HG02763 (cell line): ENCODE measurements at regions not wholly inside any gene's neighbourhood (a gene's known extent, or its start where the extent isn't known, plus 50 kb on each side); places are given as distances from the start of the nearest gene placed in this dataset.

Experiments used
- ATAC-seq: cut with Tn5 transposase; IDR thresholded peaks from one replicate; pipeline ENCODE4 v1.9.1; 2021; ENCODE audit warnings: mild to moderate bottlenecking, moderate library complexity; ENCODE audit not compliant: unreplicated experiment

DNA sequence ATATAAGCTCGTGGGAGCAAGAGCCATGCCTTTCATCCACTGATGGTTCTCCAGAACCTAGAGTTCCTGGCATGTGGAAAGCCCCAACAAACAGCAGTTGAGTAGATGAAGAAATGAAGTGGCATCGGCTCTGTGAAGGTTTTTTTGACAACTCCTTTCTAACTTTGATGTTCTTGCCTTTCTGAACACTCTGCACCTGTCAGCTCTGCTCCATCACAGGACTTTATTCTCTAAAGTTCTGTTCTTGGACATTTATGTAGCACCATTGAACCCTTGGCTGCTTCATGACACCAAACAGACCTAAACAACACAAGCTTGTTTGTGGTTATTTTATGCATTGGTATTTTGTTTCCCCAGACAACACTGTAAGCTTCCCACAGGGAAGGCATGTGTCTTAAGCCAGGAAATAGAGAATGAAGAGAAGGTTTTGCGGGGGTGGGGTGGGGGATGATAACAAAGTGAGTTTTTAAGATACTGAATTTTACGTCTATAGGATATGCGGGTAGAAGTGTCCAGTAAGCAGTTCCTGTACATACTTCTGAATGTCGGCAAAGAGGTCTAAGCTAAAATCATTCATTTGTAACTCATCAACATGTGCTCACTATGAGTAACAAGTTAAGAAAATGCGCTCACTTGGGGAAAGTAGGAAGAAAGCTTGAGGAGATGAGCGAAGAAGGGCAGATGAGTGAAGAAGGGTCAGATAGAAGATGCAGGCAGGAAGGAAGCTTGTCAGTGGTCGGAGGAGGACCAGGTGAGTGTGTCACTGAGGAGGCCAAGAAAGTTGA lies 146.0 kb upstream of the PLEKHG7 start:
- no peak for ATAC-seq

GRCh38 chr12:92556141-92556540 lies 146.6 kb upstream of the PLEKHG7 start:
- peak; percentile 27 for ATAC-seq

GRCh38 chr12:92554158-92555073 lies 148.4 kb upstream of the PLEKHG7 start:
- ATAC-seq = no peak

DNA sequence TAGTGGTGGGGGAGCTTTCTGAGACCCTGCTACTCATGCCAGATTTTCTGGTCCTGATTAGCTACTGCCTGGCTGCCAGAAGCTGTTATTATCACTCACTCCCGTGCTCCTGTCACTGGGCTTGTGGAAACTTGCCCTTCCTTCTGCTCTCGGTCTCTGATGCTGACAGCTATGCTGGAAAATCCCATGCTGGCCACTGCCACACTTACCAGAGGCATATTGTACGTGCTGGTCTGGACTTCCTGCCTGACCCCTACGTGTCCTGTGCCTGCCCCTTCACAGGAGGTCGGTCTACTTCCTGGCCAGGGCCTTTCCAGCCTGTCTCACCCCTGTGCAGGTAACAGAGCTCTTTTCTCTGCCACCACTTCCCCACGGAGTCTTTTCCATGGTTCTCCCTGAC lies 149.4 kb upstream of the PLEKHG7 start:
- ATAC-seq = peak; percentile 30

DNA sequence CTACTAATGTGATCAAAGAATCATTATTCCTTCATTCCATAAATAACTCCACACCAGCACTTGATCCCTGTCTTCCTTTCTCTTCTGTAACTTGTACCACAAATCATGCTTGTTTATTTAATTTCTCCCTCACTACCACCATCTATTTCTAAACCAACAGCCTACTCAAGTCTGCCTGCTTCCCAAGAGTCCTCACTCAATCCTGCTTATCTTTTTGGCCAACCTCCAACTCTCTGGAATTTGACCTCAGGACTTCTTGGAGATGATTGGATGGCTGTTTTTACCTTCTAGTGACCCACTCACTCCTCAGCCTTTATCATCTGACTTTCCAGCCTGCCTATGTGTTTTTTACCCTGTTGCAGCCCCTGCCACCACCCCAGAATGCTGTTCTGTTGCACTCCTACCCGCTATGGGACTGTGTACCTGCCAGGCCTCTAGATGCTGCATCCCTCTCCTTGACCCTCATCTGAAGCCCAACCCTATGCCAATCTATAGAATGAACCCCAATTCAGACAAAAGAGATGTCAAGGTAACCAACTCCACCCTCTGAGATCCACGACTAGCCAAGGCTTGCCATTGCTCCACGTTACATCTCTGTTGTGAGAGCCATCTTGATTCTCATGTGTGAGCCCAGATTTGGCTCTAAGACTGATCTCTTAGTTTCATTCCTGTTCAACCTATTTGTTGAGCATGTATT lies 150.2 kb upstream of the PLEKHG7 start:
- no peak for ATAC-seq

GRCh38 chr12:92551853-92552397 lies 150.9 kb upstream of the PLEKHG7 start:
- peak; percentile 50 for ATAC-seq

GRCh38 chr12:92551210-92551609 lies 151.6 kb upstream of the PLEKHG7 start:
- ATAC-seq = no peak

DNA sequence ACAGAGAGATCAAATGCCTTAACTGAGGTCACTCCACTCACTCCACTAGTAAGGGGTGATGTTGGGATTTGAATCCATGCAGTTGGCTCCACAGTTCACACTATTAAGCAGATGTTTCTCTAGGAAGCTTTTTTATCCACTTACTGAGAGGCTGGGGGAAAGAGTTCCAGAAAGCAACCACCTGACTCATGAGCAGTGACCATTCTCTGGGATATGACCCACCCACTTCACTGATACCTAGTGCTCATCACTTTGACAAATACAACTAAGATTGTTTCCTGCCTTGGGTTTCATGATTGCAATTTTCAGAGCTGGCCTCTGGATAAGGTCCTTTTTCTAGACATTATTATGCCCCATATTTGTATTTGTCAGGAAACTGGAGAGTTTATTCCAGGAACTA lies 152.1 kb upstream of the PLEKHG7 start:
- ATAC-seq = no peak

DNA sequence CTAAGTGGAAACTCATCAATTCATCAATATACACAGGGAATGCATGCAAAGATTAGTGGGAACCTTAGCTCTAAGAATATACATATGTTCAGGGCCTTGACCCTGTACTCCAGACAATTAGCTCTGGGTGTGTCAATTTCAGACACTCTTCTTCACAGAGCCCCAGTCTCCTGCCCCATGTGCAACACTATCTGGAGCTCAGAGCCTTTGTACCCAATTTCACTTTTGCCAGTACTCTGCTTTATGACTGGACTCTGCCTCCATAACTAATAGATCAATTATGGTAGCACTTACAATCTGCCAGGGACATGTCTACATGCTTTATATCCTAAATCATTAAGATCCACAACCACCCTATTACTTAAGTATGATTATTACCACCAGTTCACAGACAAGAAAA lies 152.5 kb upstream of the PLEKHG7 start:
- no peak for ATAC-seq

DNA sequence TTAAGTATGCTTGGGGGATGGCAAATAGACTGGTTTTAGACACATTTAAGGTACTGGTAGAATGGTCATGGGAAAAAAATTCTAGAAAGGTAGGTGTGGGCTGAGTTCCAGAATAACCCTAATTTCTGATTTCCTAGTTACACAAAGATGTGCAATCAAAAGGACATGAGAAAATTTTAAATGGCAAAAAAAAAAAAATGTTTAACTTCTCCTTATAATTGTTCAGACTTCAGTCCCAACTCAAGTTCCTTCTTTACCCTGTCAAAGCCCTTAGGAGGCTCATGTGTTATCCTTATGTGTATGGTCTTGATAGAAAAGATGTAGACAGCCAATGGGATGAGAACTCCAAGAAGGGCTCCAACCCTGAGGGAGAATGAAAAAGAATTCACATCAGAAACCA lies 153.3 kb upstream of the PLEKHG7 start:
- no peak for ATAC-seq

GRCh38 chr12:92547906-92548305 lies 154.9 kb upstream of the PLEKHG7 start:
- ATAC-seq = no peak

- ATAC-seq = no peak
Observed at GRCh38 chr12:92547420-92547819, 155.4 kb upstream of the PLEKHG7 start.

DNA sequence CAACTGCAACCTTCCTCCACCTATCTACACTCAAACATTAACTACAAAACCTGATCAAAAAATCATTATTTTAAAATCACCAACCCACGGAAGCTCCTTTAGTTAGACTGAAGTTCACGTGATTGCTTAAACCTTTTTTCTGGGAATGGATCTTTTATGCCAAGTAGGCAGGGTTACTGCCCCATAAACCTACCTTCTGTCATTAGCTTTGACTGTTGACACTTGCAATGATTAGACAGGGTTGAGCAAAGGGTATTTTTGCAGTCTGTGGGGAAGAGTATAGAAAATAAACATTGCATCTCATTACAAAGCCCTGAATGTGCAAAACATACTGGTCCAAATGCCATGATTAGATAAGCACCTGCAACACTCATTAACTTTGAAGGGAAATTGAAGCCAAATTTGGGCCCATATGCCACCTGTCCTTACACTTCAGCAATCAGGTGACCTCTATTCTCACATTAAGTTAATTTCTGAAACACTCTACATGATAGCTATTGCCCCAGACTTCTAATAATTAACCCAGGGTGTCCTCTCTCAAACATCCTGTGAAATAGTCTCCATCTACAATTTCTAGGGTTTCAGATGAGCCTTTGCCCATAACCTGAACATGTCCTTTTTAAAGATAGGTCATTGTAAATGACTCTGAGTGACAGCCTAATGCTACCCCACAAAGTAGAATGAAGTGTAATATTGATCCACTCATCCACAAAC lies 156.0 kb upstream of the PLEKHG7 start:
- ATAC-seq = peak; percentile 69

DNA sequence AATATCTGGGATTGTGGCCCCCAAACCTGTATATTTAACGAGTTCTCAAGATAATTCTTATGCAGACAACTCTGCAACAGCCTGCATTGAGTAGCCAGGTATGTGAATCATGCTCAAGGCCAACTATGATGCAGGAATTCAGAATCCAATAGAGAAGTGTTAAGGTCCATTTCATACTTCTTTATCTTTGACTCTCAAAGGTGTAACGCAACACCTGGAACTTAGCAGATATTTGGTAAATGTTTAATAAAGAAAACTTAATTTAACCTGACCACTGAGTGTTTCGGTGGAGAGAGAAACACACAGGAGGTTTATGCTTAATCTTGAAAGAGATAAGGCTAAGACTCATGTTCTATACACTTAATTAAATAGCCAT lies 156.5 kb upstream of the PLEKHG7 start:
- peak; percentile 21 for ATAC-seq

DNA sequence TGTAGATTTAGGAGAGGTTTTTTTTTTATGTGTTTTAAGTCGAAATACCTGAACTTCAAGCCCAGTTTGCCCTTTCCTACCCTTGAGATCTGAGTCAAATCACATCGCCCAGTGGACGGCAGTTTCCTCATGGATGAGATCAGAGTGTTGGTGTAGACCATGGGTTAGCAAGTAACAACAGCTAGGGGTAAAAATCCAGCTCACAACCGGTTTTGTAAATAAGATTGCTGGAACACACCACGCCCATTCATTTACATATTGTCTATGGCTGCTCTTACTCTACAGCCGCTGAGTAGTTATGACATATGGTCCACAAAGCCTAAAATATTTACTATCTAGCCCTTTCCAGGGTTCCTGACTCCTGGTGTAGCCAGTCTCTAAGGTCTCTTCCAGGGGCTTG lies 158.5 kb upstream of the PLEKHG7 start:
- ATAC-seq = no peak

GRCh38 chr12:92543840-92544239 lies 158.9 kb upstream of the PLEKHG7 start:
- ATAC-seq = no peak

DNA sequence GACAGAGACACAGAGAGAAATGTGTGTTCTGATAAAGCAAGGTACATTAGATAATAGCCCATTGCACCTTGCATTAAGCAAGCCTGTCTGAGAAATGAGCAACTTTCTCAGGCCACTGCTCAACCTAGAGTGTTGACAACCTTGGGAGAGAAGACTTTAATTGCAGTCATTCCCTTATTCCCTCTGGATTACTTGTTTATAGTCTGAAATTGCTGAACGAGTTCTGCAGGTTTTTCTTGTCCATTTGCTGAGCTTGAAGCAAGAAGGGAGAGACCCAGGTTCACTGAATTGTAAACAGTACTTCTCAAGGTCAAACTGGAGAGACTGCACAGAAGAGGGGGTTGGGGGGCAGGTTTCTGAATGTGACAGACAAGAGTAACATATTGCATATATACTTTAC lies 159.4 kb upstream of the PLEKHG7 start:
- ATAC-seq = no peak

- no peak for ATAC-seq
Observed at GRCh38 chr12:92541731-92542130, 161.1 kb upstream of the PLEKHG7 start.

DNA sequence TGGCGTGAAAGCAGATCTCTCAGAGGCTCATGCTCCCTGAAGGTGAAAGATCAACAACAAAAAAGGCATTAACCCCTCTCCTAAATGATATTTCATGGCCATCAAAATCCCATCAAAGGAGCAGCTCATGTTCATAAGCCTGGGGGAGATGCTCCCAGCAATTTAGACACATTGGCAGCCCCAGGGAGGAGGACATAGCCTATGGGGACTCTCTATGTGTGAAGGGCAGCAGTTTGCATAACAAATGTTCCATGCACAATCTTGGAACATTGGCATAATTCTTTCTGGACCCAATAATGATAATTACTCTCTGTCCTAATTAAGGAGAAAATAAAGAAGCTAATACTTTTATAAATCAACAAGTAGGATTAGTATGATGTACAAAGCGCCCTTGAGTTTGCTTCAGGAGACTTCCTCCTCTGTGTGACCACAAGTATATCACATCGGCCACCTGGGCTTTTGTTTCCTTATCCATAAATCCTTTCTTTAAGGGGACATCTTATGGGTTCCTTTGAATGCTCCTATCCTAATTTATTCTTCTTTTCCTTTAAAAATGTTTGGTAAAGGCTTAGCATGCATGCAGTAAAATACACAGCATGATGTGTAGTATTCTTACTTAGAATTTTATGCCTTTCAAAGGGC lies 161.9 kb upstream of the PLEKHG7 start:
- no peak for ATAC-seq
